GM20000 (cell line): ENCODE measurements at regions not wholly inside any gene's neighbourhood (a gene's known extent, or its start where the extent isn't known, plus 50 kb on each side); places are given as distances from the start of the nearest gene placed in this dataset.
"Not testable (repeated sequence)": the region's sequence is repeated elsewhere in the genome, so short reads cannot be mapped to it uniquely, and the experiment has no call there.

Experiments used
- DNase-seq: peaks from one replicate; pipeline ENCODE4 v3.0.0; 2012; ENCODE audit warnings: low spot score
- TF ChIP-seq, protein P1 (sequence below): IDR thresholded peaks from 2 replicates; pipeline ENCODE4 v1.5.1; 2012; ENCODE audit warnings: mild to moderate bottlenecking, control low read depth; ENCODE audit errors: extremely low read depth, missing control alignments

- DNase-seq, result no peak
- TF ChIP-seq, protein P1, sequence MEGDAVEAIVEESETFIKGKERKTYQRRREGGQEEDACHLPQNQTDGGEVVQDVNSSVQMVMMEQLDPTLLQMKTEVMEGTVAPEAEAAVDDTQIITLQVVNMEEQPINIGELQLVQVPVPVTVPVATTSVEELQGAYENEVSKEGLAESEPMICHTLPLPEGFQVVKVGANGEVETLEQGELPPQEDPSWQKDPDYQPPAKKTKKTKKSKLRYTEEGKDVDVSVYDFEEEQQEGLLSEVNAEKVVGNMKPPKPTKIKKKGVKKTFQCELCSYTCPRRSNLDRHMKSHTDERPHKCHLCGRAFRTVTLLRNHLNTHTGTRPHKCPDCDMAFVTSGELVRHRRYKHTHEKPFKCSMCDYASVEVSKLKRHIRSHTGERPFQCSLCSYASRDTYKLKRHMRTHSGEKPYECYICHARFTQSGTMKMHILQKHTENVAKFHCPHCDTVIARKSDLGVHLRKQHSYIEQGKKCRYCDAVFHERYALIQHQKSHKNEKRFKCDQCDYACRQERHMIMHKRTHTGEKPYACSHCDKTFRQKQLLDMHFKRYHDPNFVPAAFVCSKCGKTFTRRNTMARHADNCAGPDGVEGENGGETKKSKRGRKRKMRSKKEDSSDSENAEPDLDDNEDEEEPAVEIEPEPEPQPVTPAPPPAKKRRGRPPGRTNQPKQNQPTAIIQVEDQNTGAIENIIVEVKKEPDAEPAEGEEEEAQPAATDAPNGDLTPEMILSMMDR, result no peak
These were observed 2221.6 kb upstream of the AGA start for GRCh38 chr4:179663641-179664429.

DNA sequence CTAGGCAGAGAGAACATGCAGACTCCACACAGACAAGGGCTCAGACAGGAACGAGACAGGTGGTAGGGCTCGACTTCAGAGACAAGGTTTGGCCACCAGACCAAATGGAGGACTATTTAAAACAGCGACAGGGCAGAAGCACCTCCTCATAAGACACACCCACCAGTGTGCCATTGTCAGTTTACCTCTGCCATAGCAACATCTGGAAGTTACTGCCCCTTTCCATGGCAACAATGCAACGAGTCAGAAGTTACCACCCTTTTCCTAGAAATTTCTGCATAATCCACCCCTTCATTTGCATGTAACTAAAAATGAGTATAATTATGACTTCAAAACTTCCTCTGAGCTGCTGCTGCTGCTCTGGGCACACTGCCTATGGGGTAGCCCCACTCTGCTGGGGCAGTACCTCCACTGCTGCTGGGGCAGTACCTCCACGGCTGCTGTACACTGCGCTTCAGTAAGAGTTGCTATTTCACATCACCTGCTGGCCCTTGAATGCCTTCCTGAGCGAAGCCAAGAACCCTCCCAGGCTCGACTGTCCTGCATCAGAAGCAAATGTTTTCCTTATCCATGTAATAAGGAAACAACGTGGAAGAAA, 2222.3 kb upstream of the AGA start:
- no peak for DNase-seq
- TF ChIP-seq, protein P1, result no peak

GRCh38 chr4:179666226-179666625, 2224.0 kb upstream of the AGA start:
- no peak for DNase-seq
- TF ChIP-seq, protein P1, result no peak

DNA sequence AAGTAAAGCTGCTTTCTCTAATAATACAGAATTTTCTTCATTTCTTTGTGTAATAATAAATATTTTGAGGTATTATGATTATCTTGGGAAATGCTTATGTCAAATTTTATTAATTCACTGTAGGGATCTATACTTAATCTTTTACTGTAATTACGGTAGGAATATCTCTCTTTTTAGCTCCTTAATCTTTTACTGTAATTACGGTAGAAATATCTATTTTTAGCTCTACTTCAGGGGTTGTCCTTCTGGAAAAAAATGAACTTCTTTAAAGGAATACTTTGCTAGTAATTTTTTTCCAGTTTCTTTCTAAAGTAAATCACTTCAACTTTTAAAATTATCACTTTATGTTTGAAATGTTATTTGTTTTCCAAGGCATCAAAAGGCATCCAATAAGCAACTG, 2229.4 kb upstream of the AGA start:
- TF ChIP-seq, protein P1, result no peak
- no peak for DNase-seq

- TF ChIP-seq, protein P1, result no peak
- no peak for DNase-seq
These were observed 2236.0 kb upstream of the AGA start for GRCh38 chr4:179678093-179678814.

- not testable (repeated sequence) for DNase-seq
These were observed 2241.4 kb upstream of the AGA start for GRCh38 chr4:179683661-179684060.

DNA sequence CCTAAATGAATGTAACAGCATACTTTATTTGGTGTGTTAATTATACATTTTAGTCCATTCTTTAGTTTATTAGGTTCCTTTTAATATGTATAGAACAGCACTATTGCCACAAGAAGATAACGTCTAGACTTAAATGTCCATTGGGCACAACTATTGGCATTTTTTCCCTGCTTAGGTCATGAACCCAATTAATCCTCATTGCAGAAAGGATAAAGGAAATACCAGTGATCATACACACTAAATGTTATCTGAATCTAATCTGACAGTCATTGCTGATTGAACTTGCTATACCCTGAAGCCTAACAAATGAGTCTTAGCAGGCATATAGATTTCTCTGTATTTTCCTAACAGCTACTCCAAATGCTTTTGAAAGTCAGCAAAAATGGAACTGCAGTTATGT, 2250.0 kb upstream of the AGA start:
- TF ChIP-seq, protein P1, result no peak
- DNase-seq, result no peak
